Activated CD4-positive, alpha-beta memory T cell treated with anti-CD3 and anti-CD28 coated beads, Interleukin-2, amount 10 ng/mL, durations not matched to agents 7 days and 5 days (primary cell): ENCODE measurements at regions not wholly inside any gene's neighbourhood (a gene's known extent, or its start where the extent isn't known, plus 50 kb on each side); places are given as distances from the start of the nearest gene placed in this dataset.
A peak's percentile ranks its signal among the peaks of the same experiment; 100 is the strongest.

ENCODE experiments used
- CTCF ChIA-PET: fragments of 350-600 bp; sonication (Branson Sonifier 250); formaldehyde crosslinking; loops from one replicate; lab custom pipeline; 2021; ENCODE audit warnings: antibody characterized with exemption, inconsistent platforms; lab: Charles Lee
- POLR2A ChIA-PET: fragments of 350-600 bp; sonication (Branson Sonifier 250); formaldehyde crosslinking; loops from one replicate; lab custom pipeline; 2021; ENCODE audit warnings: antibody characterized with exemption; lab: Charles Lee
- DNase-seq: peaks from one replicate; pipeline ENCODE4 v3.0.0-alpha.2; 2020
- H3K27ac Mint-ChIP-seq: one replicate; pipeline ENCODE4 v1.8.0; 2021; ENCODE audit warnings: mild to moderate bottlenecking, mixed read lengths
- H3K27me3 Mint-ChIP-seq: one replicate; pipeline ENCODE4 v1.8.0; 2021; ENCODE audit warnings: mixed read lengths
- H3K36me3 Mint-ChIP-seq: one replicate; pipeline ENCODE4 v1.8.0; 2021; ENCODE audit warnings: low read depth, mixed read lengths
- H3K4me1 Mint-ChIP-seq: one replicate; pipeline ENCODE4 v1.8.0; 2021; ENCODE audit warnings: mixed read lengths
- H3K4me3 Mint-ChIP-seq: one replicate; pipeline ENCODE4 v1.8.0; 2021; ENCODE audit warnings: mild to moderate bottlenecking, mixed read lengths
- H3K9me3 Mint-ChIP-seq: one replicate; pipeline ENCODE4 v1.8.0; 2021; ENCODE audit warnings: mixed read lengths

DNA sequence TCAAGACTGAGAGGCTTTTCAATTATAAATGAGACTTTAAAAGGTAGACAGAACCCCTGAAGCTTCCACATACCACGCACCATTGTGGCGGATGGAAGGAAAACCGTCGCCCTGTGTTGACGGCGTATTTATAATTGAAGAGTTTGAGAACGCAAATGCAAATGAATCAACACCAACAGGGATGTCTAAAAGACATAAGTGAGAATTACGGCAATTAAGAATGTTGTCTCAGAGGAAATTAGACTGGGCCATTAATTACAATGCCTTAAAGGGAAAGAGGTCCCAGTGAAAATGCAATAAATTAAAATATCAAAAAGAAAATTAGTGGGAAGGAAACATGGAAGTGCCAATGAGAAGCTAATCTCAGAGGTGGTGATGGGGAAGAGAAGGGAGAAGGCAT is 148.5 kb upstream of the XYLT1 start:
- no peaks in the 10 kb centered on the region for H3K4me1 Mint-ChIP-seq
- no peak overlapping the region for H3K27ac Mint-ChIP-seq
- ChIA-PET CTCF (no interaction called here), POLR2A (no interaction called here)
- H3K9me3 Mint-ChIP-seq, result no peaks in the 10 kb centered on the region
- no peak for DNase-seq
- no peak overlapping the region for H3K4me3 Mint-ChIP-seq
- H3K27me3 Mint-ChIP-seq, result peaks cover 7% of the 10 kb centered on the region
- no peaks in the 10 kb centered on the region for H3K36me3 Mint-ChIP-seq

- no peaks in the 10 kb centered on the region for H3K36me3 Mint-ChIP-seq
- H3K9me3 Mint-ChIP-seq, result no peaks in the 10 kb centered on the region
- H3K27me3 Mint-ChIP-seq, result peaks cover 9% of the 10 kb centered on the region
- POLR2A ChIA-PET, result no interaction called here
- no peaks in the 10 kb centered on the region for H3K4me1 Mint-ChIP-seq
- no peak overlapping the region for H3K27ac Mint-ChIP-seq
- no peak overlapping the region for H3K4me3 Mint-ChIP-seq
- CTCF ChIA-PET, result no interaction called here
- DNase-seq, result no peak
These were observed 146.3 kb upstream of the XYLT1 start for GRCh38 chr16:17617021-17617552.

- H3K9me3 Mint-ChIP-seq, result no peaks in the 10 kb centered on the region
- H3K4me1 Mint-ChIP-seq, result peaks cover 5% of the 10 kb centered on the region
- ChIA-PET CTCF (no interaction called here), POLR2A (no interaction called here)
- H3K27me3 Mint-ChIP-seq, result peaks cover 11% of the 10 kb centered on the region
- H3K36me3 Mint-ChIP-seq, result no peaks in the 10 kb centered on the region
- no peak for DNase-seq
- H3K4me3 Mint-ChIP-seq, result no peak overlapping the region
- no peak overlapping the region for H3K27ac Mint-ChIP-seq
These were observed 141.6 kb upstream of the XYLT1 start for GRCh38 chr16:17612336-17612735.

DNA sequence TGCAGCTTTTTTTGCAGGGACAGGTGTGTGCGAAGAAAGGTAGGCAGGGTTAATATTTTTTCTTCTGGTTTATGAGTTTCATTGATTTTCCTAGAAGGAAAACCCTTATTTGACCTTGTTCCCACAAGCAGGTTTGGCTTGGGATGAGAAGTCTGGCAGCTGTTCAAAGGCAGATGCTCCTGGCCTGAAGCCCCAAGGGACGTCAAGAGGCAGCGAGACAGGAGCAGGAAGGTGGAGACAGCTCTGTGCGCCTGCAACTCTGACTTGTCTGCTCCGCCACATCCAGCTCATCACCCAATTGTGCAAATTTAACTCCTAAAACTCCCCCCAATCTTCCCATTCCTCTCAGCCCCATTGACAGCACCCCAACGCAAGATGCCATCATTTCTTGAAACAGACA is 136.8 kb upstream of the XYLT1 start:
- CTCF ChIA-PET, result interaction anchor here (0.5 to 1.6 kb wide), 2 partner anchors 28 to 479 kb away, joined by 4 to 5 read pairs; no protein-coding TSS in a partner anchor

GRCh38 chr16:17607075-17607509 is 136.3 kb upstream of the XYLT1 start:
- CTCF ChIA-PET, result interaction anchor here (1.6 kb wide), 1 partner anchor 28 kb away, joined by 4 read pairs; no protein-coding TSS in a partner anchor

More for the DNA sequence above, 136.8 kb upstream of the XYLT1 start:
- POLR2A ChIA-PET, result no interaction called here
- Mint-ChIP-seq H3K4me1 (peaks cover 17% of the 10 kb centered on the region), H3K27me3 (peaks cover 2% of the 10 kb centered on the region), H3K36me3 (no peaks in the 10 kb centered on the region), H3K27ac (no peak overlapping the region), H3K9me3 (peaks cover 2% of the 10 kb centered on the region), H3K4me3 (no peak overlapping the region)
- no peak for DNase-seq

GRCh38 chr16:17606460-17606859 is 135.7 kb upstream of the XYLT1 start:
- ChIA-PET POLR2A (no interaction called here), CTCF (no interaction called here)
- Mint-ChIP-seq H3K9me3 (peaks cover 2% of the 10 kb centered on the region), H3K27me3 (peaks cover 2% of the 10 kb centered on the region), H3K27ac (no peak overlapping the region), H3K36me3 (no peaks in the 10 kb centered on the region), H3K4me3 (no peak overlapping the region), H3K4me1 (peaks cover 17% of the 10 kb centered on the region)
- no peak for DNase-seq

More at GRCh38 chr16:17607075-17607509, 136.3 kb upstream of the XYLT1 start:
- POLR2A ChIA-PET, result no interaction called here
- DNase-seq, result no peak
- Mint-ChIP-seq H3K27me3 (peaks cover 2% of the 10 kb centered on the region), H3K9me3 (peaks cover 2% of the 10 kb centered on the region), H3K36me3 (no peaks in the 10 kb centered on the region), H3K27ac (no peak overlapping the region), H3K4me3 (no peak overlapping the region), H3K4me1 (peaks cover 17% of the 10 kb centered on the region)

- H3K27me3 Mint-ChIP-seq, result peaks cover 2% of the 10 kb centered on the region
- DNase-seq, result no peak
- H3K4me3 Mint-ChIP-seq, result no peak overlapping the region
- H3K4me1 Mint-ChIP-seq, result peaks cover 17% of the 10 kb centered on the region
- H3K9me3 Mint-ChIP-seq, result peaks cover 6% of the 10 kb centered on the region
- H3K36me3 Mint-ChIP-seq, result no peaks in the 10 kb centered on the region
- CTCF ChIA-PET, result no interaction called here
- POLR2A ChIA-PET, result no interaction called here
- no peak overlapping the region for H3K27ac Mint-ChIP-seq
These were observed 135.0 kb upstream of the XYLT1 start for GRCh38 chr16:17605784-17606183.

DNA sequence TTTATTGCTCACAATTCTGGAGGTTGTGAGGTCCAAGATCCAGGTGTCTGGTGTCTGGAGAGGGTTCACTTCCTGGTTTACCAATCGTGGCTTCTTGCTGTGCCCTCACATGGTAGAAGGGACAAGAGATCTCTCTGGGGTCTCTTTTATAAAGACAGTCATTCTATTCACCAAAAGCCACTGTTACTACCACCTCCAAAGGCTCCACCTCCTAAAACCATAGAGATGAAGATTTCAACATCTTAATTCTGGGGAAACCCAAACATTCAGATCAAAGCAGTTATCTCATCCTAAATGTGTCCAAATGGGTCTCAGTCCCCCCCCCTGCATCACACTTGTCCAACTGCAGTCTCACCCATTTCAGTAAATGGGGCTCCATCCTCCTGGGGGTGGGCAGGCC is 132.9 kb upstream of the XYLT1 start:
- no peak for DNase-seq
- no peak overlapping the region for H3K27ac Mint-ChIP-seq
- H3K36me3 Mint-ChIP-seq, result no peaks in the 10 kb centered on the region
- POLR2A ChIA-PET, result no interaction called here
- CTCF ChIA-PET, result interaction anchor here (1.2 kb wide), 1 partner anchor 25 kb away, joined by 4 read pairs; no protein-coding TSS in a partner anchor
- peaks cover 14% of the 10 kb centered on the region for H3K9me3 Mint-ChIP-seq
- H3K4me3 Mint-ChIP-seq, result no peak overlapping the region
- peaks cover 17% of the 10 kb centered on the region for H3K4me1 Mint-ChIP-seq
- peaks cover 2% of the 10 kb centered on the region for H3K27me3 Mint-ChIP-seq

DNA sequence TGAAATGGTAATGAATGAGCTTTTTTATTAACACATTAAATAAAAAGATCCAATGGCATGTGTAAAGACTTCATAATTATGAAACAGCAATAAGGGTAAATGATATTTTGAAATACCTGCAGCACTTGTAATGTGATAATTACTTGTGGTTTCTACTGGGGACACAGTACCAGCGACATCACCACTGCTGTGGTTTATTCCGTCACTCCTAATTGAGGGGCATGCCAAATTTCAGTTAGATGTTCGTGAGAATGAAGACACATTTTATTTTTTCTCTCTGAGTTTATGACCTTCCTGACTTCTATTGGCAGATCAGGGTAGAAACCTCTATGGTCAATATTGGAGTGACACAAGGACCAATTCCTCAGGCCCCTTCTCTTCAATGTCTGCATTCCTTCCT is 131.9 kb upstream of the XYLT1 start:
- H3K4me3 Mint-ChIP-seq, result no peak overlapping the region
- POLR2A ChIA-PET, result no interaction called here
- H3K36me3 Mint-ChIP-seq, result no peaks in the 10 kb centered on the region
- DNase-seq, result no peak
- no peak overlapping the region for H3K27ac Mint-ChIP-seq
- H3K9me3 Mint-ChIP-seq, result peaks cover 21% of the 10 kb centered on the region
- CTCF ChIA-PET, result interaction anchor here (0.6 kb wide), 1 partner anchor 14 kb away, joined by 3 read pairs; no protein-coding TSS in a partner anchor
- H3K27me3 Mint-ChIP-seq, result no peaks in the 10 kb centered on the region
- H3K4me1 Mint-ChIP-seq, result peaks cover 15% of the 10 kb centered on the region

DNA sequence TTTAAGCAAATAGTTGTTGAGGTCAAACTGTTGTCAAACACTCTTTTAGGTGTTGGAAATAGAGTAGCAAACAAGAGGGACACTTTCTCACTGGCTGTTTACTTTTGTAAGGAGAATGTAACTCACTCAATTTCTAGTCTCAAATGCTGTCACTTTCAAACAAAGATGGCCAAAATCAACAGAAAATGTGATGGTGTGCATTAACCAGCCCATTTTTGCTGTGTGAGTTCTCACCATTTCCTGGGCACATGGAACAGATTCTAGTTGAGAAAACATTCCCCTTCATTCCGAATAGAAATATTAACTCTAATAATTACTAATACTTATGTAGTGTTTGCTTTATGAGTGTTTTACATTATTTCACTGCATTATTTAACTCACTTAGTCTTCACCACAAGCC is 128.2 kb upstream of the XYLT1 start:
- H3K27me3 Mint-ChIP-seq, result peaks cover 3% of the 10 kb centered on the region
- CTCF ChIA-PET, result no interaction called here
- no peaks in the 10 kb centered on the region for H3K4me1 Mint-ChIP-seq
- peaks cover 23% of the 10 kb centered on the region for H3K9me3 Mint-ChIP-seq
- H3K4me3 Mint-ChIP-seq, result no peak overlapping the region
- POLR2A ChIA-PET, result no interaction called here
- H3K27ac Mint-ChIP-seq, result no peak overlapping the region
- H3K36me3 Mint-ChIP-seq, result peaks cover 2% of the 10 kb centered on the region
- no peak for DNase-seq

GRCh38 chr16:17591655-17592405 is 121.1 kb upstream of the XYLT1 start:
- peak; percentile 33 for DNase-seq
- peaks cover 16% of the 10 kb centered on the region for H3K27me3 Mint-ChIP-seq
- peaks cover 15% of the 10 kb centered on the region for H3K36me3 Mint-ChIP-seq
- CTCF ChIA-PET, result no interaction called here
- POLR2A ChIA-PET, result no interaction called here
- peaks cover 7% of the 10 kb centered on the region for H3K9me3 Mint-ChIP-seq
- peaks cover 25% of the 10 kb centered on the region for H3K4me1 Mint-ChIP-seq
- H3K4me3 Mint-ChIP-seq, result peak overlapping the region; percentile 50
- H3K27ac Mint-ChIP-seq, result peak overlapping the region; percentile 95

- Mint-ChIP-seq H3K36me3 (peaks cover 15% of the 10 kb centered on the region), H3K27me3 (peaks cover 16% of the 10 kb centered on the region), H3K9me3 (peaks cover 7% of the 10 kb centered on the region), H3K4me1 (peaks cover 25% of the 10 kb centered on the region), H3K27ac (peak overlapping the region; percentile 95), H3K4me3 (peak overlapping the region; percentile 50)
- ChIA-PET CTCF (no interaction called here), POLR2A (interaction anchor here (0.6 kb wide), 1 partner anchor 121 kb away, joined by 3 read pairs; no protein-coding TSS in a partner anchor)
- peak; percentile 77 for DNase-seq
These were observed 120.2 kb upstream of the XYLT1 start for GRCh38 chr16:17590711-17591654.

GRCh38 chr16:17589898-17590297 is 119.1 kb upstream of the XYLT1 start:
- no peak for DNase-seq
- Mint-ChIP-seq H3K27me3 (peaks cover 16% of the 10 kb centered on the region), H3K27ac (peak overlapping the region; percentile 42), H3K4me3 (no peak overlapping the region), H3K9me3 (peaks cover 15% of the 10 kb centered on the region), H3K36me3 (peaks cover 15% of the 10 kb centered on the region), H3K4me1 (peaks cover 25% of the 10 kb centered on the region)
- ChIA-PET CTCF (no interaction called here), POLR2A (no interaction called here)
